Testis (tissue), 2 donors: ENCODE measurements at regions not wholly inside any gene's neighbourhood (a gene's known extent, or its start where the extent isn't known, plus 50 kb on each side); places are given as distances from the start of the nearest gene placed in this dataset.
"Not testable (repeated sequence)": the region's sequence is repeated elsewhere in the genome, so short reads cannot be mapped to it uniquely, and the experiment has no call there.

Source experiments
- POLR2A ChIP-seq: fragments of 450-650 bp; IDR thresholded peaks from one replicate; pipeline ENCODE4 v1.6.1; 2017; ENCODE audit warnings: antibody characterized with exemption, mild to moderate bottlenecking, moderate library complexity
- TF ChIP-seq, protein P1 (sequence below), 3 experiments: fragments of 450-650 bp in 2 of 3; fragments of 200-600 bp in 1 of 3; sonication (generic) in 1 of 3; IDR thresholded peaks; one replicate each; pipeline ENCODE4 v1.5.1; 2016 to 2019; ENCODE audit warnings: antibody characterized with exemption in 3 of 3, mild to moderate bottlenecking in 2 of 3, moderate library complexity in 1 of 3

DNA sequence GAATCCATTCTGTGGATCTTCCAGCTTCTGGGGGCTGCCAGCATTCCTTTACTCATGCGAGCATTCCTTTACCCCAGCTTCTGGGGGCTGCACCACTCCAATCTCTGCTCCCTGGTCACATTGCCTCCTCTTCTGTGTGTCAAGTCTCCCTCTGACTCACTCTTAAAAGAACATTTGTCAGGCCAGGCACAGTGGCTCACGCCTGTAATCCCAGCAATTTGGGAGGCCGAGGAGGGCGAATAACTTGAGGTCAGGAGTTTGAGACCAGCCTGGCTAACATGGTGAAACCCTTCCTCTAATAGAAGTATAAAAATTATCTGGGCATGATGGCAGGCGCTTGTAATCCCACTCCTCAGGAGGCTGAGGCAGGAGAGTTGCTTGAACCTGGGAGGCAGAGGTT lies 541.9 kb downstream of the FOXD4L4 start:
- TF ChIP-seq, protein P1, sequence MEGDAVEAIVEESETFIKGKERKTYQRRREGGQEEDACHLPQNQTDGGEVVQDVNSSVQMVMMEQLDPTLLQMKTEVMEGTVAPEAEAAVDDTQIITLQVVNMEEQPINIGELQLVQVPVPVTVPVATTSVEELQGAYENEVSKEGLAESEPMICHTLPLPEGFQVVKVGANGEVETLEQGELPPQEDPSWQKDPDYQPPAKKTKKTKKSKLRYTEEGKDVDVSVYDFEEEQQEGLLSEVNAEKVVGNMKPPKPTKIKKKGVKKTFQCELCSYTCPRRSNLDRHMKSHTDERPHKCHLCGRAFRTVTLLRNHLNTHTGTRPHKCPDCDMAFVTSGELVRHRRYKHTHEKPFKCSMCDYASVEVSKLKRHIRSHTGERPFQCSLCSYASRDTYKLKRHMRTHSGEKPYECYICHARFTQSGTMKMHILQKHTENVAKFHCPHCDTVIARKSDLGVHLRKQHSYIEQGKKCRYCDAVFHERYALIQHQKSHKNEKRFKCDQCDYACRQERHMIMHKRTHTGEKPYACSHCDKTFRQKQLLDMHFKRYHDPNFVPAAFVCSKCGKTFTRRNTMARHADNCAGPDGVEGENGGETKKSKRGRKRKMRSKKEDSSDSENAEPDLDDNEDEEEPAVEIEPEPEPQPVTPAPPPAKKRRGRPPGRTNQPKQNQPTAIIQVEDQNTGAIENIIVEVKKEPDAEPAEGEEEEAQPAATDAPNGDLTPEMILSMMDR (IDR thresholded peaks at IDR 0.05) = not testable (repeated sequence)
- not testable (repeated sequence) for TF ChIP-seq POLR2A
